Activated naive CD8-positive, alpha-beta T cell treated with anti-CD3 and anti-CD28 coated beads, Interleukin-2, amount 10 ng/mL, durations not matched to agents 7 days and 5 days (primary cell): ENCODE measurements at regions not wholly inside any gene's neighbourhood (a gene's known extent, or its start where the extent isn't known, plus 50 kb on each side); places are given as distances from the start of the nearest gene placed in this dataset.

Experiments used
- ATAC-seq: fragments of 150-1000 bp; cut with Tn5 transposase; one replicate; pipeline ENCODE4 v1.10.0; 2021; ENCODE audit warnings: low read depth, moderate library complexity
- POLR2A ChIA-PET: fragments of 350-600 bp; sonication (Branson Sonifier 250); formaldehyde crosslinking; loops from one replicate; lab custom pipeline; 2021; ENCODE audit warnings: antibody characterized with exemption; lab: Charles Lee
- DNase-seq: peaks from one replicate; pipeline ENCODE4 v3.0.0; 2021
- H3K27ac Mint-ChIP-seq: one replicate; pipeline ENCODE4 v1.8.0; 2022; ENCODE audit warnings: mild to moderate bottlenecking, mixed read lengths
- H3K27me3 Mint-ChIP-seq: one replicate; pipeline ENCODE4 v1.8.0; 2022; ENCODE audit warnings: mild to moderate bottlenecking, moderate library complexity, mixed read lengths
- H3K36me3 Mint-ChIP-seq: one replicate; pipeline ENCODE4 v1.8.0; 2021; ENCODE audit warnings: mild to moderate bottlenecking, mixed read lengths
- H3K4me1 Mint-ChIP-seq: one replicate; pipeline ENCODE4 v1.8.0; 2021; ENCODE audit warnings: mixed read lengths
- H3K4me3 Mint-ChIP-seq: one replicate; pipeline ENCODE4 v1.8.0; 2022; ENCODE audit warnings: mild to moderate bottlenecking, moderate library complexity, mixed read lengths
- H3K9me3 Mint-ChIP-seq: one replicate; pipeline ENCODE4 v1.8.0; 2021; ENCODE audit warnings: mixed read lengths

- Mint-ChIP-seq H3K36me3 (no peaks in the 10 kb centered on the region), H3K9me3 (peaks cover 4% of the 10 kb centered on the region), H3K27ac (no peak overlapping the region), H3K27me3 (peaks cover 10% of the 10 kb centered on the region), H3K4me1 (no peaks in the 10 kb centered on the region), H3K4me3 (no peak overlapping the region)
- no peak for ATAC-seq
- POLR2A ChIA-PET: no interaction called here
- DNase-seq: peak; percentile 16
Observed at GRCh38 chr4:1474126-1475090, 68.2 kb upstream of the NKX1-1 start.

DNA sequence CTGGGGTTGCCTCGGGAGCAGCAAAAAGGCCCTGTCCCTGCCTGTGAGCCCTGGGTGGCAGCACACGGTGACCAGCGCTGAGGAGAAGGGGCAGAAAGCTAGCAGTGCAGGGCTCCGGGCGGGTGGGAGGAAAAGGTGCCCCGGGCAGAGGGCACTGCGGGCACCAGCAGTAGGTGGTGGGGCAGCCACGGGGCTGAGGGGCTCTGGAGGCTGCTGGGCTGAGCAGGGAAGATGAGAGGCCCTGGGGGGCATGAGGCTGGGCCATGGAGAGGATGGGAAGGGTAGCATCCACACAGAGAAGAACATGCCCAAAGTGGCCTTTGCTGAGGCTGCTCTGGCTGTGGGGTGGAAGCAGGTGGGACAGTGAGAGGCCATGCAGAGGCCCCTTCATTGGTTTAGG lies 67.5 kb upstream of the NKX1-1 start:
- H3K4me1 Mint-ChIP-seq: no peaks in the 10 kb centered on the region
- H3K27ac Mint-ChIP-seq: no peak overlapping the region
- H3K9me3 Mint-ChIP-seq: peaks cover 4% of the 10 kb centered on the region
- POLR2A ChIA-PET: no interaction called here
- H3K27me3 Mint-ChIP-seq: peaks cover 10% of the 10 kb centered on the region
- no peak for DNase-seq
- H3K36me3 Mint-ChIP-seq: no peaks in the 10 kb centered on the region
- no peak for ATAC-seq
- no peak overlapping the region for H3K4me3 Mint-ChIP-seq

DNA sequence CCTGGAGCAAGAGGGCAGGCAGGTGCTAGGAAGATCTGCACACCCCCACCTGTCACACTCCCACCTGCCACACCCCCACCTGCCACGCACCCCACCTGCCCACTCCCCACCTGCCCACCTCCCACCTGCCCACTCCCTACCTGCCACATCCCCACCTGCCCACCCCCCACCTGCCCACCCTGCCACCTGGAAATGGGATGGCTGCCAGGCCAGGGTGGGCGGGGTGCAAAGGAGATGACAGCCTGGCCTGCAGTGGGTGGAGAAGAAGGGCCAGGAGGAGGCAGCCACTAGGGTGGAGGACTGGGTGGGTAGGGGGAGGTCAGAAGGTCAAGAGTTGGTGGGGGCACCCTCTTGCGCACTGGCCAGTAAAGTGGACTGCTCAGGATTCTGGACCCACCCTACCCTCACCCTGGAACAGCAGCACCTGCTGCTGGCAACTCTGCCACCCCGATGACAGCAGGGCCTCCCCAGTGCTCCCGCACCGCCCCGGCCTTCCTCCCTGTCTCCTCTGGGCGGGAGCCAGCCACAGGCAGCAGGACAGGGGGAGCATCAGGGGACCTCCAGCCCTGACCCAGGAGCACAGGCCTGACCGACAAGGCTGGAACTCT lies 66.8 kb upstream of the NKX1-1 start:
- peaks cover 10% of the 10 kb centered on the region for H3K27me3 Mint-ChIP-seq
- DNase-seq: peak; percentile 19
- no peak overlapping the region for H3K27ac Mint-ChIP-seq
- H3K9me3 Mint-ChIP-seq: peaks cover 8% of the 10 kb centered on the region
- POLR2A ChIA-PET: no interaction called here
- no peaks in the 10 kb centered on the region for H3K4me1 Mint-ChIP-seq
- no peak overlapping the region for H3K4me3 Mint-ChIP-seq
- no peaks in the 10 kb centered on the region for H3K36me3 Mint-ChIP-seq
- no peak for ATAC-seq

- Mint-ChIP-seq H3K4me1 (no peaks in the 10 kb centered on the region), H3K9me3 (peaks cover 15% of the 10 kb centered on the region), H3K36me3 (no peaks in the 10 kb centered on the region), H3K27ac (no peak overlapping the region), H3K27me3 (peaks cover 10% of the 10 kb centered on the region), H3K4me3 (no peak overlapping the region)
- ATAC-seq (no peak), DNase-seq (peak; percentile 24)
- POLR2A ChIA-PET: no interaction called here
Observed at GRCh38 chr4:1472148-1472797, 66.0 kb upstream of the NKX1-1 start.

GRCh38 chr4:1471443-1472147 lies 65.4 kb upstream of the NKX1-1 start:
- no peak for ATAC-seq
- H3K4me3 Mint-ChIP-seq: no peak overlapping the region
- no peaks in the 10 kb centered on the region for H3K4me1 Mint-ChIP-seq
- H3K36me3 Mint-ChIP-seq: no peaks in the 10 kb centered on the region
- H3K27me3 Mint-ChIP-seq: peaks cover 10% of the 10 kb centered on the region
- peaks cover 16% of the 10 kb centered on the region for H3K9me3 Mint-ChIP-seq
- no peak overlapping the region for H3K27ac Mint-ChIP-seq
- peak; percentile 25 for DNase-seq
- POLR2A ChIA-PET: no interaction called here

DNA sequence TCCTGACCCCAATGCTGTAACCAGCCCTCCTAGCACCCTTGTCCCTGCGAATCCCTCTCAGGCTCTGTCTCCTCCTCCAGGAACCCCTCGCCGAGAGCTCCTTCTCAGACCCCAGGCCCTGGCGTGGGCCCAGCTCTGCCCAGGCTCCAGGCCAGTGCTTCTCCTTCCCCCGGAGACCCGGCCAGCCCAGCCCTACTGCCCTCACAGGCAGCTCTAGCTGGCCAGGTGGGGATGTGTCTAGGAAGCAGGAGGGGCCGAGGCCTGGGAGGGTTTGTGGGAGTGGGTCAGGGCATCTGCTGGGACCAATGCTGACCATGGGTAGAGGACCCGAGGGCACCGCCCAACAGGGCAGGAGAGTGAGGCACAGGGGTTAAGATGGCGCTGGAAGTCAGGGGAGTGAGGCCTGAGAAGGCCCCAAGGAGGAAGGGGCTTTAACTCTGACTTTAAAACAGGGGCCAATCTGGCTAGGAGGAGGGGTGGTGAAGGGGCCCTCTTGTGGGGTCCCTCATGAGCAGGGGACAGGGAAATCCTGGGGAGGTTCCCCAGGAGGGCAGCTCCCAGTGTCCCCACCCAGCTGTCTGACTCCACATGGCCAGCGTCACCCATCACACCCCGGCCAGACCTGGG lies 64.7 kb upstream of the NKX1-1 start:
- Mint-ChIP-seq H3K4me3 (no peak overlapping the region), H3K9me3 (peaks cover 16% of the 10 kb centered on the region), H3K4me1 (no peaks in the 10 kb centered on the region), H3K27me3 (peaks cover 10% of the 10 kb centered on the region), H3K27ac (no peak overlapping the region), H3K36me3 (no peaks in the 10 kb centered on the region)
- POLR2A ChIA-PET: no interaction called here
- ATAC-seq (no peak), DNase-seq (peak; percentile 18)

- no peaks in the 10 kb centered on the region for H3K36me3 Mint-ChIP-seq
- ATAC-seq (no peak), DNase-seq (no peak)
- H3K4me1 Mint-ChIP-seq: no peaks in the 10 kb centered on the region
- H3K27ac Mint-ChIP-seq: no peak overlapping the region
- H3K4me3 Mint-ChIP-seq: no peak overlapping the region
- H3K27me3 Mint-ChIP-seq: peaks cover 10% of the 10 kb centered on the region
- peaks cover 12% of the 10 kb centered on the region for H3K9me3 Mint-ChIP-seq
- POLR2A ChIA-PET: no interaction called here
Observed at GRCh38 chr4:1470393-1470670, 64.1 kb upstream of the NKX1-1 start.

DNA sequence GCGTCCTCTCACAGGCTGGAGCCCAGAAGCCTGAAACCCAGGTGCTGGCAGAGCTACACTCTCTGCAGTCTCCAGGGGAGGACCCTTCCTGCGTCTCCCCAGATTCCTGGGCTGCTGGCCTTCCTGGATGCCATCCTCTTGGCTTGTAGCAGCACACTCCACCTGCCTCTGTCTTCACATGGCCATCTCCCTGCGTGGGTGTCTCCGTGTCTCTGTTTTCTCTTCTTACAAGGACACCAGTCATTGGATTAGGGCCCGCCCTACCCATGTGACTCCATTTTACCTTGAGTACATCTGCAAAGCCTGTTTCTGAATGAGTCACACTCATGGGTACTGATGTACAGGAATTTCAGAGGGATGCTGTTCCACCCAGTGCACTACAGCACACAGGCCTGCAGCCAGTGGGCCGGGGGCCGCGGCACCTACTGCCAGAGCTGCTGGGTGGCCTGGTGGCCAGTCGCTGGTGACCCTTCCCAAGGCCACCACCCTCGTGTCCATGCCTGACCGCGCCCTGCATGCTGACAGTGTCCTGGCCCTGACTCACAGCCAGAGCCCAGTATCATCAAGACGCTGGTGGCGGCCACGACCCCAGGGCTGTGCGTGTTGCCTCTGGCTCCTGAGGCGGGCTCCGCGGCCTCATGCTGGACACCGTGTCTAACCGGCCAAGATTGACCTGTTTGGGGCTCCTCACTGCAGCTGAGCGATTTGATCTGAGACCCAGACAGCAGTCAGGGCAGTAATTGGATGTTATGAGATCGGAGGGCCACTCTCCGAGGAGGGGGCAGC lies 63.6 kb upstream of the NKX1-1 start:
- no peak for ATAC-seq

GRCh38 chr4:1469043-1469442 lies 62.8 kb upstream of the NKX1-1 start:
- DNase-seq: peak; percentile 10
- Mint-ChIP-seq H3K4me3 (no peak overlapping the region), H3K27ac (no peak overlapping the region), H3K4me1 (no peaks in the 10 kb centered on the region), H3K9me3 (peaks cover 12% of the 10 kb centered on the region), H3K27me3 (peaks cover 10% of the 10 kb centered on the region), H3K36me3 (no peaks in the 10 kb centered on the region)
- POLR2A ChIA-PET: no interaction called here
- no peak for ATAC-seq

More for the DNA sequence above, 63.6 kb upstream of the NKX1-1 start:
- Mint-ChIP-seq H3K27me3 (peaks cover 10% of the 10 kb centered on the region), H3K9me3 (peaks cover 12% of the 10 kb centered on the region), H3K27ac (no peak overlapping the region), H3K4me1 (no peaks in the 10 kb centered on the region), H3K36me3 (no peaks in the 10 kb centered on the region), H3K4me3 (no peak overlapping the region)
- DNase-seq: no peak
- POLR2A ChIA-PET: no interaction called here

DNA sequence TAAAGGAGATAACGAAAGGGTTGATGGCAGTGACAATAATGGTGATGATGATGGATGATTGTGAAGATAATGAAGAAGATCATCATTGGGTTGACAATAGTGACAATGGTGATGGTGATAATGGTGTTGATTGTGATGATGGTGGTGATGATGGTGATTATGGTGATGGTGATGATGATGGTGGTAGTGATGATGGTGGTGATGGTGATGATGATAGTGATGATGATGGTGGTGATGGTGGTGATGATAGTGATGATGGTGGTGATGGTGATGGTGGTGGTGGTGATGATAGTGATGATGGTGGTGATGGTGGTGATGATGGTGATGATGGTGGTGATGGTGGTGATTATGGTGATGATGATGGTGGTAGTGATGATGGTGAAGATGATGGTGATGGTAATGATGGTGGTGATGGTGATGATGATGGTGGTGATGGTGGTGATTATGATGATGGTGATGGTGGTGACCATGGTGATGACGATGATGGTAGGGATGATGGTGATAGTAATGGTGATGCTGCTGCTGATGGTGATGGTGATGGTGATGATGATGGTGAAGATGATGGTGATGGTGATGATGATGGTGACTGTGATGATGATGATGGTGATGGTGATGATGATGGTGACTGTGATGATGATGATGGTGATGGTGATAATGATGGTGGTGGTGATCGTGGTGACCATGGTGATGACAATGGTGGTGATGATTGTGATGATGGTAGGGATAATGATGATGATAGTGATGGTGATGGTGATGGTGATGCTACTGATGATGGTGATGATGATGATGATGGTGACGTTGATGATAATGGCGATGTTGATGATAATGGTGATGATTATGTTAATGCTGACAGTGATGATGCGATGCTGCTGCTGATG lies 61.6 kb upstream of the NKX1-1 start:
- POLR2A ChIA-PET: no interaction called here
- H3K4me3 Mint-ChIP-seq: no peak overlapping the region
- ATAC-seq: no peak
- no peaks in the 10 kb centered on the region for H3K4me1 Mint-ChIP-seq
- peaks cover 12% of the 10 kb centered on the region for H3K9me3 Mint-ChIP-seq
- no peak overlapping the region for H3K27ac Mint-ChIP-seq
- no peak for DNase-seq
- peaks cover 10% of the 10 kb centered on the region for H3K27me3 Mint-ChIP-seq
- H3K36me3 Mint-ChIP-seq: no peaks in the 10 kb centered on the region

DNA sequence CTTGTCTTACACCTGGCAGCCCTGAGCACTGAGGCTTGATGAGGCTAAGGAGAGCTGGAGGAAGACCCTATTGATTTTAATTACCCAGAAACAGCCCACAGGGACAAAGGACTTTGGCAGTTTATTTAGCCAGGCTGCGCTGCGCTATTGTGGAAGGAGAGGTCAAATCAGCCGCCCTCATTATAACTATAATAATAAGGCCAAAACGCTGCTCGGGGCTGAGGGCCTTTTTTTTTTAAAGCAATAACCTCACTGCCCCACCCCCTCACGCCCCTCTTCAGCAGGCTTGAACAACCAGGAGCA lies 60.6 kb upstream of the NKX1-1 start:
- H3K36me3 Mint-ChIP-seq: no peaks in the 10 kb centered on the region

More for the DNA sequence above, 60.6 kb upstream of the NKX1-1 start:
- ATAC-seq: no peak
- Mint-ChIP-seq H3K27me3 (peaks cover 5% of the 10 kb centered on the region), H3K27ac (no peak overlapping the region), H3K4me3 (no peak overlapping the region), H3K9me3 (peaks cover 12% of the 10 kb centered on the region), H3K4me1 (no peaks in the 10 kb centered on the region)
- POLR2A ChIA-PET: no interaction called here
- DNase-seq: no peak
